NCI-H2196 (cell line): ENCODE measurements at regions not wholly inside any gene's neighbourhood (a gene's known extent, or its start where the extent isn't known, plus 50 kb on each side); places are given as distances from the start of the nearest gene placed in this dataset.

Experiments
- DNase-seq: peaks from one replicate; lab custom pipeline; 2025; ENCODE audit not compliant: unreplicated experiment; lab: John Stamatoyannopoulos, UW

DNA sequence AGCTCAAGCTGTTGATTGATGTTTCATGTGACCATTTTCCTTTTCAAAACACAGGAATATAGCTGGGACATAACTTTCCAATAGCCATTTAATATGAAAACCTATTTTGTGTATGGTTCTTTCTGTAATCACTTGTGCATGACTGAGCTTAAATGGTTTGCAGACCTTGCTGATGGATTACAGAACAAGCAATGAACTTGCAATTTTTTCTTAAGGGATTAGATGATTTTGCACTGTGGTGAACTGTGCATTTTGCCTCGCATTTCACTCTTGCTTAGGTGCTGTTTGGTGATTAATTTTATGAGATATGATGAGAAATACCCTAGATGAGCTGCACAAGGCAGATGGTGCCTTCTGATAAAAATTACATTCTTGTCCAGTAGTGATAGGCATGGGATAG lies 419.0 kb upstream of the FBXO33 start:
- DNase-seq = no peak

GRCh38 chr14:39847852-39848251 lies 415.6 kb upstream of the FBXO33 start:
- DNase-seq = no peak

DNA sequence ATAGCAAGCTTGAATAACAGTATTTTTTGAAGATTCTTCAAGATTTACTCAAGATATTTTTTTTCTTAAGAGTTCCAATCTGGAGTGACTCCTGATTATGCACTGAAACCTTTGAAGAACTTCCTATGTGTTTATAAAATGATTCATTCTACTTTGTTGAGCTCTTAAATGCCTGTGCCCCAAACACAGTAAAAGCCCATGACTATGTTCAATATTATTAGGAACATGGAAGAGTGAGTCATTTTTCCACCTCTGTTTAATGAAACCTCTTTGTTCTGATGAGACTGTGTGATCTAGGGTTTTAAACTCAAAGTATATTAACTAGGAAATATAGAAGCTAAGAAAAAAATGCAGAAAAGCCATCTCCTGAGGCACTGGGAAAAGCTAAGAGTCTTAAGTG lies 415.0 kb upstream of the FBXO33 start:
- DNase-seq = no peak

DNA sequence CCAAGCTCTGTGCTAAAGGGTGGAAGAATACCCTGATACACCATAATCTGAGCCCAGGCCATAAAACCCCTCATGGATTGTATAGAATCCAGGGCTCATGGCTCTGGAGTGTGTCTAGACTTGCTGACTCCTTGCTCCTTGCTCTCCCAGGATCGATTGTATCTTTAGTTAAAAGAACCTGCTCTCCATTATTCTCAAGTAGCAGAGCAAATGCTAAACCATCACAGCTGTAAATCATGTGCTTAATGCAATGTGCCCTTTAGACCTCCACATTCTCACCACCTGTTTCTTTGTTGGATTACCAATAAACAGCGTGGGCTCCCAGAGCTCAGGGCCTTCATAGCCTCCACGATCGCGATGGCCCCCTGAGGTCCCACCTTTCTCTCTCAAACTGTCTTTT lies 411.6 kb upstream of the FBXO33 start:
- DNase-seq = no peak

DNA sequence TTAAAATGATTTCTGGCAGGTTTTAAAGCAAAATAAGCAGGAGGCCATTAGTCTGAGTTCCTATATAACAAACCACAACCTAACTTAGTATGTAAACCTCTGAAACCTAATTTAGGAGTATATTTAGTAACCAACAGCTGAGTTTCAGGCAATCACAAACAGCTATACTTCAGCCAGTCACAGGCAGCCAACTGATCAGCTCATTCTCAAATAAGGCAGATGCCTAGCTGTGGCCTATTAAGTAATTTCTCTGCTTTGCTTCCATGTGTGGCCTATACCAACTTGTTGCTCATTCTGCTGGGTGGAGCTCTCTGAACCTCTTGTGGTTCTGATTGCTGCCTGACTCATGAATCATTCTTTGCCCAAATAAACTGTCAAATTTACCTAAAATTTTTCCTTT lies 408.9 kb upstream of the FBXO33 start:
- no peak for DNase-seq

- DNase-seq = no peak
Measured at GRCh38 chr14:39827901-39828655, 395.8 kb upstream of the FBXO33 start.

DNA sequence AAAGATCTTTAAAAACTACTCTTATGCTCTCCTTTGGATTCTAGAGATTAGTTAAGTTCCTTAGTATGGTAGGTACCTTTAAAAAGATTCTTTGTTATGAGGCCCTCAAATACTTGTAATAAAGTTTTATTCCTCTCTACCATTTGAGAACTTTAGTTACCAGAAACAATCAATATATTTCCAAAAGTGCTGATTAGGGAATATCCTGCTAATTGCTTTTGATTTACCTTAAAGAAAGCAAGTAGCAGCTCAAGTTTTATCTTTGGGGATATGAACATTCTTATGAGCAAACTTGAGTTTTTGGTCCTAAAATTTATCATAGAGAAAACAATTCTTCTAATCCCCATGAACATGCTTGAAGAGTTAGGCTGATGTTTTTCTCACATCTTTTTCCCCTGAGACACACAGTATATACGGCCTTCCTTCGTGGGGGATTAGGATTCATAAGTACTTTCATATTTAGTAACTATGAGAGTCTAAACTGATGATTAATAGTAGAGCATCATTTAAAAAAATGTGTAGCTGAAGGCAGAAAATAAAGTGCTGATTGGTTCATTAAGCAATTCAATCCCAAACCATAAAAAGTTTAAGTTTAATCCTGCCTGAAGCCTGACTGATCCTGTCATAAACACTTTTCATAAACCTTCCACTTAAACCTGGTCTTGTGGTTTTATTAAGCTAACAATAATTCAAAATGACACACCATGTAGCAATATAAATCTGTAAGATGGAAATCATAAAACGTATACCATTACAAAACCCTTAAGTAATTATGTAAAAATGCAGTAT lies 380.5 kb upstream of the FBXO33 start:
- DNase-seq = no peak

- DNase-seq = no peak
Measured at GRCh38 chr14:39807271-39807670, 375.0 kb upstream of the FBXO33 start.

DNA sequence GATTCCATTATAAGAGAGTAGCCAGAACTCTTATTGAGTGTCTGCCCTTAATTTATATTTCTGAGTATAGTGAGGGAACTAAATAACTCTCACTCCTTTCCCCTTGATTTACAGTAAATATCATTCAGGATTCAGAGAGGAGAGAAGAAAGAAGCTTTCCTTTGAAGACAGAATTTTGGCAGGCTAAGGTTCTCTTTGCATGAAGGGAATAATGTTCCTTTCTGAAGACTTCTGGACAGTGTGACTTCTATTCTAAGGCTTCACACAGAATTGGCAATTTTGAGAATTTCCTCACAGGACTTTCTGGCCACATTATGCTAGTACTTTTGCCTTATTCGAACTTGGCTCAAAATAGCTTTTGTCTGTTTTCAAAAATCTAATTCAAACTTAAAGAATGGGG lies 352.2 kb upstream of the FBXO33 start:
- no peak for DNase-seq

- DNase-seq = no peak
Measured at GRCh38 chr14:39781466-39781865, 349.2 kb upstream of the FBXO33 start.

DNA sequence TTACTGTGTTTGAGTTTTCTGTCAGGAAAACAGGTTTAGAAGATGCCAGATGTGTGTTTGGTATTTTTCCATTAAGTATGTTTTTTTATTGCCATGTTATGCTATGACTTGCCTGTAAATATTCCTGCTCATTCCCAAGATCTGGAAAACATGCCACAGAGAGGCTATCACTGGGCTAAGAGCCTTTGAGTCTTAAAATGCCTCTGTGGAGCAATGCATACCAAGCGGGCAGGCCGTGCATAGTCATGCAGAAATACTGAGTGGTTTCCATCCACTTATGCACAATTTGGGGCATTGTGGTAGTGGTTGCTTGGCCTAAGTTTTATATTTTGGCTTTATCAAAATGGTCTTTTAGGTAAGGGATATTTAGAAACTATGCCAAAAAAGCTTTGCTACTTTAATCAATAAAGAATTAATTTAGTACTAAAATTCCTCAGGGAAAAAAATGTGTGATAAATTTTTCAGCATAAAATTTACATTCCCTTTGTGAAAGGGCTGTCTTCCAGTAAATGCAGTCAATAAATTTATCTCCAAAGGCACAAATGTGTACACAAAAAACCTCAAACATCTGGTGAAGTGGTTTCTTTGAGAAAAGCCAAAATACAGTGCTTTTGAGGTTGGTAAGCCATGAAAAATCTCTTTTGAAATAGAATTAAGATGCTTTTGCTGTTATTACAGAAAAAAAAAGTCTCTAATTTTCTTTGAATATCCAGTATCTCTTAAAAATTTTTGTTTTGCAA lies 341.3 kb upstream of the FBXO33 start:
- DNase-seq = no peak

DNA sequence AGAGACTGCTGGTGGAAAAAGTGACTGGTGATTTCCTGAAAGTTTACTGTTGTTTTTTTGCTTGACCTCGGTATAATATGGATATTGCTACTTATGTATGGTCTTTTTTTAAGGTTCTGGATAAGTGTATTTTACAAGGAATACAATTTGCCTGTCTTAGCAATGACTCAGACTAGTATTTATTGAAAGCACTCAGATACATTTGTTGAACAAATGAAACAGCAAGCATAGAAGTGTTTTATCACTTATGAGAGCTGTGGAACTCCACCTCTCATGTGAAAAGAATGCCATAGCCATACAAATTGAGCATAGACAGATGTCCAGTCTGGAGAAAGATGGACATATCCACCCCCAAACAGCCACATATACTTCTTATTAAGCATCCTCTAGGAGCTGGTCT lies 340.4 kb upstream of the FBXO33 start:
- no peak for DNase-seq

DNA sequence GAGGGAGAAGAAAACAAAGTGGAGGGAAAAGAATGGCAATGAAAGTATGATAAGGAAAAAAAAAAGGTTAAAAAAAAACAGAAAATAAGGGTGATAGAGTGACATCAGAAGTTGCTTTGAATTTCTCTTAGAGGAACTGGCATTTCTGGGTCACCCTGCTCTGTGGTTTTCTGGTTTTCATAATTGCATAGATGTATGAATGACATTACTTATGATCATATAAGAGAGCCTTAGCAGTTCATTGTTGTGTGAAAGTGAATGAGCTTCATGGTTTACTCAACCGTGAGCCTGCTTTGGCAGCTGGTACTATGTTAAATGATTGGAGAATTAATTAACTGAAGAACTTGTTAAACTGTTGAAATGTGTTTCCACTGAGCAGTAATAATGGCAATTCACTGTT lies 336.4 kb upstream of the FBXO33 start:
- DNase-seq = no peak

GRCh38 chr14:39766397-39767000 lies 334.3 kb upstream of the FBXO33 start:
- no peak for DNase-seq

GRCh38 chr14:39765676-39766075 lies 333.4 kb upstream of the FBXO33 start:
- DNase-seq = no peak

GRCh38 chr14:39763402-39763890 lies 331.2 kb upstream of the FBXO33 start:
- DNase-seq = no peak

DNA sequence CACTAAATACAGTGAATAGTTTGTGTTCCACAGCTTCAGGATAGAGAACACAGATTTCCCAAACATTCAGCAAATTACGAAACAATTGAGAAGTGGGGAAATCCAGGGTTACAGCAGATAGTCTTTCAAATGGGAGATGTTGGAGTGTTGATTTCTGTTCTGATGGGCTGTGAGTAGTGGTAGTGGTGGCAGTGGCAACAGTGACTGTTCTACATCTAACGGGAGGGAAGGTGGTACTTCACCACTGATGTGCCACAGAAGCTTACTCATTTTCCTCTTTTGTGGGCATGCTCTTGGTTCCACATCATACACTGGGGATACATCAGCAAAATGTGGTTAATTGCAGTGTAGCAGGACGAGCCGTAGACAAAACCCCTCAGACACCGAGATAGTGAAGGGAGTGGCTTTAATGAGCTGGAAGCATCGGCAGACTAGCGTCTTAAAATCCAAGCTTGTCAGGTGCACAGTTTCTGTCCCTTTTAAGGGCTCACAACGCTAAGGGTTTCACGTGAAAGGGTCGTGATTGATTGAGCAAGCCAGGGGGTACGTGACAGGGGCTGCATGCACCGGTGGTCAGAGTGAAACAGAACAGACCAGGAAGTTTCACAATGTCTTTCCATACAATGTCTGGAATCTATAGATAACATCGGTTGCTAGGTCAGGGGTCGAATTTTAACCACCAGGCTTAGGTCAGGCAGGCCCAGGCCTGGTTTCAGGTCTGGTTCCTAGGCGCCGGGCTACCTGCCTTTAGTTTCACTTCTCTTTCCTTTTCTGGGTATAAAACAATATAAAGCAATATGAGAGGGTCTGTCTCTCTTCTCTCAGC lies 330.6 kb upstream of the FBXO33 start:
- DNase-seq = no peak

- DNase-seq = no peak
Measured at GRCh38 chr14:39755269-39755878, 323.1 kb upstream of the FBXO33 start.

GRCh38 chr14:39740454-39740853 lies 308.2 kb upstream of the FBXO33 start:
- no peak for DNase-seq

DNA sequence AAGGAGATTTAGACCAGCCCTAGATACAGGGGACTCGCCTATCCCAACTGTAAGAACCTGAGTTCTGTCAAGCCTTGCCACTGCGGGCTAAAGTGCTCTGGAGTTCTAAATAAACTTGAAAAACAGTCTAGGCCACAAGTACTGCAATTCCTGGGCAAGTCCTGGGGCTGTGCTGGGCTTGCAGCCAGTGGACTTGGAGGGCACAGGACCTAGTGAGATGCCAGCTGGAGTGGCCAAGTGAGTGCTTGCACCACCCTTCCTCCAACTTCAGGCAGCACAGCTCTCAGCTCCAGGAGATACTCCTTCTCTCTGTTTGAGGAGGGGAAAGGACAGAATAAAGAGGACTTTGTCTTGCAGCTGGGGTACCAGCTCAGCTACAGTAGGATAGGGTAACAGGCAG lies 307.6 kb upstream of the FBXO33 start:
- no peak for DNase-seq
